K562 (cell line): ENCODE measurements at regions not wholly inside any gene's neighbourhood (a gene's known extent, or its start where the extent isn't known, plus 50 kb on each side); places are given as distances from the start of the nearest gene placed in this dataset.

ENCODE experiments used
- GTF2E2 ChIP-seq: fragments of 200-800 bp; sonication (Bioruptor generic); IDR thresholded peaks from 2 replicates; pipeline ENCODE4 v1.6.1; 2016; ENCODE audit warnings: missing genetic modification characterization, missing compliant biosample characterization
- HNRNPUL1 ChIP-seq: fragments of 200-400 bp; formaldehyde crosslinking; IDR thresholded peaks from 2 replicates; pipeline ENCODE4 v1.6.1; 2017; ENCODE audit warnings: low read length
- MAX ChIP-seq: sonication (generic); formaldehyde crosslinking; IDR thresholded peaks from 2 replicates; pipeline ENCODE4 v1.9.0; 2022; ENCODE audit warnings: mild to moderate bottlenecking, missing genetic modification reagents
- NUFIP1 ChIP-seq: fragments of 450-650 bp; IDR thresholded peaks from 2 replicates; pipeline ENCODE4 v1.6.1; 2018; ENCODE audit not compliant: partially characterized antibody
- SREBF2 ChIP-seq: sonication (generic); formaldehyde crosslinking; IDR thresholded peaks from 2 replicates; pipeline ENCODE4 v1.4.0; 2020; ENCODE audit warnings: mild to moderate bottlenecking, missing genetic modification reagents
- TAF1 ChIP-seq: IDR thresholded peaks from 2 replicates; pipeline ENCODE4 v1.6.1; 2011; ENCODE audit warnings: mild to moderate bottlenecking, low read length, moderate library complexity; ENCODE audit not compliant: insufficient read depth, control insufficient read depth, severe bottlenecking; ENCODE audit errors: extremely low read depth
- TARDBP ChIP-seq: fragments of 450-650 bp; IDR thresholded peaks from 2 replicates; pipeline ENCODE4 v1.6.1; 2016
- ZNF785 ChIP-seq: fragments of 250-450 bp; sonication (Bioruptor Pico); IDR thresholded peaks from 2 replicates; pipeline ENCODE4 v1.4.0; 2020; ENCODE audit warnings: mild to moderate bottlenecking

GRCh38 chr2:234265206-234265605 is 214.7 kb downstream of the SPP2 start:
- TF ChIP-seq SREBF2 (CRISPR knock-in tag) (no peak), TARDBP (no peak), ZNF785 (no peak), HNRNPUL1 (no peak), MAX (CRISPR knock-in tag) (no peak), GTF2E2 (tag) (no peak), NUFIP1 (no peak), TAF1 (no peak)
